Panc1 (cell line): ENCODE measurements at regions not wholly inside any gene's neighbourhood (a gene's known extent, or its start where the extent isn't known, plus 50 kb on each side); places are given as distances from the start of the nearest gene placed in this dataset.

ENCODE experiments used
- ATAC-seq: fragments of 200-7000 bp; cut with Tn5 transposase; 2 replicates; pipeline ENCODE4 v1.9.1; 2020; ENCODE audit warnings: mild to moderate bottlenecking, moderate library complexity
- BruUV-seq: library from RNA; stranded (reverse); fragments of 400-500 nt; replicated peaks from 2 replicates; lab custom pipeline; 2021; lab: Mats Ljungman, UMichigan
- CTCF ChIA-PET: fragments of 300-600 bp; sonication (Branson Sonifier 250); formaldehyde crosslinking; loops from one replicate; lab custom pipeline; 2022; ENCODE audit warnings: antibody characterized with exemption; lab: Charles Lee
- POLR2A ChIA-PET: fragments of 300-600 bp; sonication (Branson Sonifier 250); formaldehyde crosslinking; loops from one replicate; lab custom pipeline; 2022; ENCODE audit warnings: antibody characterized with exemption; lab: Charles Lee
- DNase-seq: peaks from one replicate; pipeline ENCODE4 v3.0.0-alpha.2; 2010; ENCODE audit warnings: low read depth, low spot score
- H3K27ac ChIP-seq: 2 replicates; pipeline ENCODE4 v1.5.1; 2011; ENCODE audit warnings: mild to moderate bottlenecking, low read length, inconsistent platforms
- H3K27me3 ChIP-seq: fragments of 200-500 bp; sonication (Bioruptor generic); 2 replicates; pipeline ENCODE4 v1.6.0; 2014; ENCODE audit warnings: low read length, inconsistent platforms; ENCODE audit not compliant: control insufficient read depth, insufficient read depth
- H3K36me3 ChIP-seq: fragments of 200-500 bp; sonication (Bioruptor generic); 2 replicates; pipeline ENCODE4 v1.5.1; 2014; ENCODE audit warnings: inconsistent platforms, mild to moderate bottlenecking, low read length, moderate library complexity; ENCODE audit not compliant: control insufficient read depth, insufficient read depth
- H3K4me1 ChIP-seq: 2 replicates; pipeline ENCODE4 v1.5.1; 2011; ENCODE audit warnings: inconsistent platforms, mild to moderate bottlenecking, low read length, moderate library complexity; ENCODE audit not compliant: control insufficient read depth, insufficient read depth
- H3K4me3 ChIP-seq, 2 experiments: 2 replicates each; pipeline ENCODE4 v1.5.1; 2011 to 2012; ENCODE audit warnings: low read depth in 2 of 2, low read length in 2 of 2, mild to moderate bottlenecking in 2 of 2, inconsistent platforms in 1 of 2, moderate library complexity in 1 of 2
- H3K9me3 ChIP-seq: fragments of 200-500 bp; sonication (Bioruptor generic); 2 replicates; pipeline ENCODE4 v1.5.1; 2014; ENCODE audit warnings: low read depth, mild to moderate bottlenecking, inconsistent platforms, low read length, moderate library complexity; ENCODE audit not compliant: control insufficient read depth, insufficient read depth
- CTCF ChIP-seq: fragments of 450-650 bp; IDR thresholded peaks from 2 replicates; pipeline ENCODE4 v1.5.1; 2017; ENCODE audit warnings: mild to moderate bottlenecking
- POLR2AphosphoS5 ChIP-seq: IDR thresholded peaks from 2 replicates; pipeline ENCODE4 v1.6.1; 2012; ENCODE audit warnings: mild to moderate bottlenecking, low read depth, low read length, moderate library complexity
- REST ChIP-seq, 2 experiments: IDR thresholded peaks; 2 replicates each; pipeline ENCODE4 v1.6.1; 2011 to 2012; ENCODE audit warnings: low read depth in 2 of 2, control low read depth in 1 of 2, low read length in 1 of 2, mild to moderate bottlenecking in 1 of 2, moderate library complexity in 1 of 2; ENCODE audit not compliant: insufficient read depth in 1 of 2
- TCF7L2 ChIP-seq: IDR thresholded peaks from 2 replicates; pipeline ENCODE4 v1.6.1; 2011; ENCODE audit warnings: mild to moderate bottlenecking, low read depth, low read length, inconsistent platforms
- in situ Hi-C: cut with HindIII; loops from 2 replicates; pipeline ENCODE4 v1.10.0; 2016; ENCODE audit warnings: low sequenced_read_pairs, low pct_unique_long_range_greater_than_20kb
- intact Hi-C: fragments of 100-400 bp; cut with micrococcal nuclease; formaldehyde crosslinking; loops from one replicate; pipeline ENCODE4 v1.10.0; 2022; ENCODE audit not compliant: unreplicated experiment

GRCh38 chr10:53536322-53536721 lies 763.7 kb upstream of the MBL2 start:
- Histone ChIP-seq H3K9me3 (no peaks in the 10 kb centered on the region), H3K27ac (no peak overlapping the region), H3K4me3 (no peak overlapping the region), H3K4me1 (no peaks in the 10 kb centered on the region), H3K27me3 (no peaks in the 10 kb centered on the region), H3K36me3 (no peaks in the 10 kb centered on the region)
- no peak for ATAC-seq
- ChIA-PET POLR2A (no interaction called here), CTCF (no interaction called here)
- in situ Hi-C loops: no loop called here
- no peak for DNase-seq
- intact Hi-C loops: no loop called here
- TF ChIP-seq TCF7L2: no peak
- no peak for TF ChIP-seq POLR2AphosphoS5
- BruUV-seq: no TSS peak

GRCh38 chr10:53534428-53534827 lies 761.8 kb upstream of the MBL2 start:
- in situ Hi-C loops: no loop called here
- POLR2A ChIA-PET: interaction anchor here (0.6 kb wide), 2 partner anchors 444 to 502 kb away, joined by 6 to 9 read pairs; no protein-coding TSS in a partner anchor

More at GRCh38 chr10:53534428-53534827, 761.8 kb upstream of the MBL2 start:
- H3K9me3 ChIP-seq: no peaks in the 10 kb centered on the region
- H3K36me3 ChIP-seq: no peaks in the 10 kb centered on the region
- H3K27ac ChIP-seq: no peak overlapping the region
- DNase-seq (no peak), ATAC-seq (no peak)
- BruUV-seq: no TSS peak
- no peak for TF ChIP-seq CTCF
- TF ChIP-seq REST (IDR thresholded peaks at IDR 0.05; ENCODE audit: insufficient read depth in 1 of 2, low read depth in 2 of 2, low read length in 1 of 2): no peak
- TF ChIP-seq TCF7L2: no peak
- no peak for TF ChIP-seq POLR2AphosphoS5
- H3K4me3 ChIP-seq: no peak overlapping the region
- CTCF ChIA-PET: no interaction called here
- intact Hi-C loops: no loop called here
- H3K4me1 ChIP-seq: no peaks in the 10 kb centered on the region
- H3K27me3 ChIP-seq: no peaks in the 10 kb centered on the region
